B cell (primary cell): ENCODE measurements at regions not wholly inside any gene's neighbourhood (a gene's known extent, or its start where the extent isn't known, plus 50 kb on each side); places are given as distances from the start of the nearest gene placed in this dataset.

Experiments
- ATAC-seq: fragments of 200-7000 bp; cut with Tn5 transposase; one replicate; pipeline ENCODE4 v1.10.0; 2021; ENCODE audit warnings: low read depth, mild to moderate bottlenecking, moderate number of reproducible peaks, moderate library complexity
- CTCF ChIA-PET: fragments of 350-600 bp; sonication (Branson Sonifier 250); formaldehyde crosslinking; loops from one replicate; lab custom pipeline; 2021; ENCODE audit warnings: antibody characterized with exemption, inconsistent platforms; lab: Charles Lee
- POLR2A ChIA-PET: fragments of 350-600 bp; sonication (Branson Sonifier 250); formaldehyde crosslinking; loops from one replicate; lab custom pipeline; 2021; ENCODE audit warnings: antibody characterized with exemption; lab: Charles Lee
- DNase-seq: peaks from one replicate; pipeline ENCODE4 v3.0.0; 2013
- H2AFZ ChIP-seq: 2 replicates; pipeline ENCODE4 v1.6.1; 2012; ENCODE audit warnings: mild to moderate bottlenecking, low read depth, low read length; ENCODE audit not compliant: insufficient read depth, poor library complexity, severe bottlenecking
- H3K27ac ChIP-seq, 2 donors: 1 replicate in 1 of 2; 2 replicates in 1 of 2; pipeline ENCODE4 v1.5.1; 2012 to 2013; ENCODE audit warnings: low read length in 2 of 2, mild to moderate bottlenecking in 2 of 2, moderate library complexity in 1 of 2
- H3K27me3 ChIP-seq, 4 experiments: fragments of 200-600 bp in 1 of 4; sonication (generic) in 1 of 4; replicated peaks in 1 of 4; 1 replicate in 2 of 4; 2 replicates in 2 of 4; pipeline versions ENCODE4 v1.6.1 to v1.7.0; 2013 to 2016; ENCODE audit warnings: low read length in 3 of 4, mild to moderate bottlenecking in 2 of 4, mixed read lengths in 1 of 4, moderate library complexity in 1 of 4; ENCODE audit not compliant: insufficient read depth in 4 of 4, control insufficient read depth in 3 of 4; ENCODE audit errors: control extremely low read depth in 1 of 4
- H3K36me3 ChIP-seq, 2 experiments: replicated peaks in 1 of 2; 1 replicate in 1 of 2; 2 replicates in 1 of 2; pipeline versions ENCODE4 v1.6.1 to v1.7.1; 2013; ENCODE audit warnings: low read length in 1 of 2; ENCODE audit not compliant: insufficient read depth in 2 of 2, control insufficient read depth in 1 of 2; ENCODE audit errors: control extremely low read depth in 1 of 2, extremely low read depth in 1 of 2
- H3K4me1 ChIP-seq, 2 donors: fragments of 200-600 bp in 1 of 2; sonication (generic) in 1 of 2; 1 replicate in 1 of 2; 2 replicates in 1 of 2; pipeline versions ENCODE4 v1.5.1 to v1.6.1; 2013 to 2017; ENCODE audit warnings: low read length in 2 of 2; ENCODE audit not compliant: control insufficient read depth in 2 of 2, insufficient read depth in 2 of 2
- H3K4me2 ChIP-seq: replicated peaks from 2 replicates; pipeline ENCODE3; 2012; ENCODE audit warnings: mild to moderate bottlenecking, low read depth, low read length; ENCODE audit not compliant: poor library complexity, severe bottlenecking
- H3K4me3 ChIP-seq, 5 experiments: fragments of 200-600 bp in 1 of 5; sonication (generic) in 1 of 5; 1 replicate in 3 of 5; 2 replicates in 2 of 5; pipeline versions ENCODE4 v1.5.1 to v1.7.0; 2011 to 2016; ENCODE audit warnings: low read length in 4 of 5, mild to moderate bottlenecking in 4 of 5, low read depth in 2 of 5, control low read depth in 1 of 5, moderate library complexity in 1 of 5; ENCODE audit not compliant: insufficient read depth in 1 of 5; ENCODE audit errors: control extremely low read depth in 1 of 5, extremely low read depth in 1 of 5
- H3K79me2 ChIP-seq: fragments of 200-600 bp; sonication (generic); one replicate; pipeline ENCODE4 v1.6.0; 2016; ENCODE audit warnings: low read length; ENCODE audit not compliant: control insufficient read depth, insufficient read depth
- H3K9ac ChIP-seq: fragments of 200-600 bp; sonication (generic); 2 replicates; pipeline ENCODE4 v1.6.1; 2017; ENCODE audit warnings: mild to moderate bottlenecking, low read length, moderate library complexity
- H3K9me3 ChIP-seq, 3 donors: one replicate each; pipeline versions ENCODE4 v1.6.1 to v1.7.1; 2013; ENCODE audit warnings: low read length in 2 of 3; ENCODE audit not compliant: control insufficient read depth in 2 of 3, insufficient read depth in 1 of 3; ENCODE audit errors: control extremely low read depth in 1 of 3
- H4K20me1 ChIP-seq: 2 replicates; pipeline ENCODE4 v1.6.0; 2012; ENCODE audit warnings: mild to moderate bottlenecking, low read length; ENCODE audit not compliant: insufficient read depth, control insufficient read depth, poor library complexity, severe bottlenecking
- H3K27ac Mint-ChIP-seq: one replicate; pipeline ENCODE4 v1.8.0; 2021; ENCODE audit warnings: mixed read lengths
- H3K27me3 Mint-ChIP-seq: one replicate; pipeline ENCODE4 v1.8.0; 2021; ENCODE audit warnings: mixed read lengths
- H3K4me1 Mint-ChIP-seq: one replicate; pipeline ENCODE4 v1.8.0; 2021; ENCODE audit warnings: mixed read lengths
- H3K4me3 Mint-ChIP-seq: one replicate; pipeline ENCODE4 v1.8.0; 2021; ENCODE audit warnings: mixed read lengths
- H3K9me3 Mint-ChIP-seq: one replicate; pipeline ENCODE4 v1.8.0; 2022; ENCODE audit warnings: mixed read lengths; ENCODE audit not compliant: insufficient read depth
- CTCF ChIP-seq: fragments of 200-600 bp; IDR thresholded peaks from one replicate; pipeline ENCODE4 v1.8.0; 2022; ENCODE audit warnings: antibody characterized with exemption, mild to moderate bottlenecking
- EZH2 ChIP-seq: IDR thresholded peaks from 2 replicates; pipeline ENCODE4 v1.6.1; 2012; ENCODE audit warnings: borderline replicate concordance, low read depth, mild to moderate bottlenecking, moderate library complexity, low read length; ENCODE audit not compliant: insufficient read depth, poor library complexity, severe bottlenecking
- WGBS: methylation state at CpG from one replicate; pipeline ENCODE4 v1.1.5; 2013; ENCODE audit warnings: missing lambda C conversion rate; ENCODE audit not compliant: insufficient coverage; 5-methylcytosine and 5-hydroxymethylcytosine counted together
- intact Hi-C: fragments of 100-400 bp; cut with micrococcal nuclease; formaldehyde crosslinking; loops from one replicate; pipeline ENCODE4 v1.10.0; 2022

GRCh38 chr13:64684685-64685431 lies 2545.3 kb downstream of the PCDH9 start:
- ChIA-PET POLR2A (no interaction called here), CTCF (no interaction called here)
- Histone ChIP-seq H3K9me3 (peaks cover 0 to 3% (median 0%) of the 10 kb centered on the region in 3 donors), H3K36me3 (no peaks in the 10 kb centered on the region), H4K20me1 (no peaks in the 10 kb centered on the region), H3K27ac (no peak overlapping the region), H3K4me1 (no peaks in the 10 kb centered on the region), H3K4me2 (no peak overlapping the region), H3K79me2 (no peaks in the 10 kb centered on the region), H2AFZ (no peak overlapping the region), H3K27me3 (no peaks in the 10 kb centered on the region), H3K4me3 (no peak overlapping the region), H3K9ac (no peak overlapping the region)
- intact Hi-C loops, result no loop called here
- no CpG with 5 or more reads among the region's 7 CpGs for WGBS
- no peak for TF ChIP-seq CTCF
- no peak for TF ChIP-seq EZH2
- Mint-ChIP-seq H3K4me1 (no peaks in the 10 kb centered on the region), H3K9me3 (peaks cover 14% of the 10 kb centered on the region), H3K27me3 (no peaks in the 10 kb centered on the region), H3K27ac (no peak overlapping the region), H3K4me3 (no peak overlapping the region)
- ATAC-seq (no peak), DNase-seq (no peak)

GRCh38 chr13:64684108-64684507 lies 2546.0 kb downstream of the PCDH9 start:
- no peak for DNase-seq
- no peak overlapping the region for H3K27ac Mint-ChIP-seq

More at GRCh38 chr13:64684108-64684507, 2546.0 kb downstream of the PCDH9 start:
- Histone ChIP-seq H2AFZ (no peak overlapping the region), H3K9ac (no peak overlapping the region), H3K4me2 (no peak overlapping the region), H4K20me1 (no peaks in the 10 kb centered on the region), H3K4me3 (no peak overlapping the region), H3K27me3 (no peaks in the 10 kb centered on the region), H3K27ac (no peak overlapping the region), H3K9me3 (peaks cover 0 to 3% (median 0%) of the 10 kb centered on the region in 3 donors), H3K36me3 (no peaks in the 10 kb centered on the region), H3K4me1 (no peaks in the 10 kb centered on the region), H3K79me2 (no peaks in the 10 kb centered on the region)
- ChIA-PET POLR2A (no interaction called here), CTCF (no interaction called here)
- intact Hi-C loops, result no loop called here
- Mint-ChIP-seq H3K4me3 (no peak overlapping the region), H3K27me3 (no peaks in the 10 kb centered on the region), H3K9me3 (peaks cover 14% of the 10 kb centered on the region), H3K4me1 (no peaks in the 10 kb centered on the region)
- no peak for TF ChIP-seq EZH2
- TF ChIP-seq CTCF, result no peak
- no peak for ATAC-seq
- no CpG with 5 or more reads among the region's 3 CpGs for whole genome bisulfite sequencing
